Spleen (tissue), 7 donors: ENCODE measurements at regions not wholly inside any gene's neighbourhood (a gene's known extent, or its start where the extent isn't known, plus 50 kb on each side); places are given as distances from the start of the nearest gene placed in this dataset.
"Not testable (repeated sequence)": the region's sequence is repeated elsewhere in the genome, so short reads cannot be mapped to it uniquely, and the experiment has no call there.

ENCODE experiments used
- CTCF ChIP-seq, 11 experiments: fragments of 200-600 bp in 7 of 11; fragments of 450-650 bp in 4 of 11; sonication (generic) in 4 of 11; IDR thresholded peaks in 8 of 11; conservative IDR thresholded peaks in 3 of 11; 1 replicate in 7 of 11; 2 replicates in 4 of 11; pipeline versions ENCODE4 v1.4.0 to v1.8.0; 2016 to 2021; ENCODE audit warnings: antibody characterized with exemption in 11 of 11, inconsistent platforms in 4 of 11, mild to moderate bottlenecking in 1 of 11
- POLR2A ChIP-seq, 3 donors: fragments of 450-650 bp; IDR thresholded peaks; one replicate each; pipeline ENCODE4 v1.5.1; 2017; ENCODE audit warnings: antibody characterized with exemption in 3 of 3, mild to moderate bottlenecking in 1 of 3
- donor health status: DM: no; HTN: no; CAD: no; lungs with moderate emphysema.
- donor health status: DM: no; HTN: no; CAD: no.
- donor health status: DM: no; HTN: no; CAD: no.

- TF ChIP-seq CTCF (IDR thresholded peaks at IDR 0.05 in 8 of 11, conservative IDR thresholded peaks at IDR 0.05 in 3 of 11): peak in 1 of 11 experiments; percentile 12
- TF ChIP-seq POLR2A (IDR thresholded peaks at IDR 0.05): not testable (repeated sequence)
These were observed 1556.0 kb downstream of the FOXD4L5 start for GRCh38 chr9:63729021-63729420.
